ENCODE measurements at regions not wholly inside any gene's neighbourhood (a gene's known extent, or its start where the extent isn't known, plus 50 kb on each side); places are given as distances from the start of the nearest gene placed in this dataset.
"Not testable (repeated sequence)": the region's sequence is repeated elsewhere in the genome, so short reads cannot be mapped to it uniquely, and the experiment has no call there.

GRCh38 chr5:143593723-143594122 is 190.2 kb upstream of the NR3C1 start:
- peak; percentile 60 for DNase-seq (ENCODE audit: low read depth)
- no peak for TF ChIP-seq CTCF (IDR thresholded peaks at IDR 0.05; ENCODE audit: insufficient read depth, low read depth, low read length, missing control alignments)
- peak overlapping the region; percentile 10; the same call in 1 of the 2 replicates for H3K4me3 ChIP-seq (ENCODE audit: low read depth, low read length)

GRCh38 chr5:143592648-143593047 is 189.2 kb upstream of the NR3C1 start:
- no peak overlapping the region for H3K4me3 ChIP-seq (ENCODE audit: low read depth, low read length)
- peak; percentile 86 for DNase-seq (ENCODE audit: low read depth)
- no peak for TF ChIP-seq CTCF (IDR thresholded peaks at IDR 0.05; ENCODE audit: insufficient read depth, low read depth, low read length, missing control alignments)

- no peak overlapping the region for H3K4me3 ChIP-seq (ENCODE audit: low read depth, low read length)
- no peak for TF ChIP-seq CTCF (IDR thresholded peaks at IDR 0.05; ENCODE audit: insufficient read depth, low read depth, low read length, missing control alignments)
- no peak for DNase-seq (ENCODE audit: low read depth)
These were observed 185.6 kb upstream of the NR3C1 start for GRCh38 chr5:143588933-143589662.

- not testable (repeated sequence) for DNase-seq (ENCODE audit: low read depth)
These were observed 184.6 kb upstream of the NR3C1 start for GRCh38 chr5:143588121-143588520.

GRCh38 chr5:143586781-143587362 is 183.4 kb upstream of the NR3C1 start:
- DNase-seq (ENCODE audit: low read depth): no peak
- TF ChIP-seq CTCF (IDR thresholded peaks at IDR 0.05; ENCODE audit: insufficient read depth, low read depth, low read length, missing control alignments): no peak
- H3K4me3 ChIP-seq (ENCODE audit: low read depth, low read length): no peak overlapping the region

More at GRCh38 chr5:143588121-143588520, 184.6 kb upstream of the NR3C1 start:
- not testable (repeated sequence) for H3K4me3 ChIP-seq (ENCODE audit: low read depth, low read length)

- no peak overlapping the region for H3K4me3 ChIP-seq (ENCODE audit: low read depth, low read length)
- DNase-seq (ENCODE audit: low read depth): no peak
- TF ChIP-seq CTCF (IDR thresholded peaks at IDR 0.05; ENCODE audit: insufficient read depth, low read depth, low read length, missing control alignments): no peak
These were observed 182.5 kb upstream of the NR3C1 start for GRCh38 chr5:143585970-143586369.

- no peak overlapping the region for H3K4me3 ChIP-seq (ENCODE audit: low read depth, low read length)
- no peak for TF ChIP-seq CTCF (IDR thresholded peaks at IDR 0.05; ENCODE audit: insufficient read depth, low read depth, low read length, missing control alignments)
- no peak for DNase-seq (ENCODE audit: low read depth)
These were observed 179.9 kb upstream of the NR3C1 start for GRCh38 chr5:143583409-143583808.

Data from GM12865 (cell line).